C1 segment of cervical spinal cord (tissue), 14 donors: ENCODE measurements at regions not wholly inside any gene's neighbourhood (a gene's known extent, or its start where the extent isn't known, plus 50 kb on each side); places are given as distances from the start of the nearest gene placed in this dataset.
A peak's percentile ranks its signal among the peaks of the same experiment; 100 is the strongest.
"Not testable (repeated sequence)": the region's sequence is repeated elsewhere in the genome, so short reads cannot be mapped to it uniquely, and the experiment has no call there.

Experiments
- DNase-seq, 14 donors: peaks; one replicate each; lab custom pipeline; 2025; lab: John Stamatoyannopoulos, UW

DNA sequence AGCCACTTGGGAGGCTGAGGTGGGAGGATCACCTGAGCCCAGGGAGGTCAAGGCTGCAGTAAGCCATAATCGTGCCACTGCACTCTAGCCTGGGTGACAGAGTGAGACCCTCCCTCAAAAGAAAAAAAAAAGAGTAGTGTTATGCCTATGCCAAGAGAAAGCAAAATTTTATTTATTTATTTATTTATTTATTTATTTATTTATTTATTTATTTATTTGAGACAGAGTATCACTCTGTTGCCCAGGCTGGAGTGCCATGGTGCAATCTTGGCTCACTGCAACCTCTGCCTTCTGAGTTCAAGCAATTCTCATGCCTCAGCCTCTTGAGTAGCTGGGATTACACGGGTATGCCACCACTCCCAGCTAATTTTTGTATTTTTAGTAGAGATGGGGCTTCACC lies 72.6 kb upstream of the RAPGEF2 start:
- DNase-seq = not testable (repeated sequence)

DNA sequence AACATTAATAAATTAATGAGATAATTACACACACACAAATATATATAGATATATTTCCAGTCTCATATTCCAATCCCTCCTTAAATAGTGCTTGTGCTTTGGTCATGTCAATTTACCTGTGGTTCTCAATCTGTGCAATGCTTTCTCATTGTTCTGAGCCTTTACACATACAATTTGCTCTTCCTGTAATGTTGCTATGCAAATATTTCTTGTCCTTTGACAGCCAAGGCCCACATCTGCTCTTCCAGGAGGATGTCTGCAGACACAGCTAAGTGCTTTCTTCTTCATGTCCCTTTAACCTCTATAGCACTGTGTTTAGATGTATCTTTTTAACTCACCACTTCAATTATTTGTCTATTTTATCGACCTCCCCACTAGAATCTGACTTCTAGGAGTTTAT lies 67.3 kb upstream of the RAPGEF2 start:
- DNase-seq = no peak

DNA sequence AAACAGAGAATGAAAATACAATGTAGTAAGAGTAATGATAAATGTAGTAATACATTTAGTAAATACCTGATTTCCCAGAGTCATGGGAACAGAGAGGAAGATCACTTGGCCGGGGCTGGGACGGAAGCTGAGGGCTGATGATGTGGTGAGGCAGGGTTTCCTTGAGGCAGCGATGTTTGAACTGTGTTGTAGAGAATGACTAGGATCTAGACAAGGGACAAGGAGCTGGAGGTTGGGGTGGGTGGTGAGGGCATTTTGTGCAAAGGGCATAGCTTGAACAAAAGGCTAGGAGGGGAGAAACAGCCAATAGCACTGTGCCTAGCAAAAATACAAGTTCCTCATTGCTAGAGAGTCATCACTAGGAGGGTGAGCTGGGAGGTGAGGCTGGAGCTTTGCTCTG lies 64.3 kb upstream of the RAPGEF2 start:
- DNase-seq = no peak

DNA sequence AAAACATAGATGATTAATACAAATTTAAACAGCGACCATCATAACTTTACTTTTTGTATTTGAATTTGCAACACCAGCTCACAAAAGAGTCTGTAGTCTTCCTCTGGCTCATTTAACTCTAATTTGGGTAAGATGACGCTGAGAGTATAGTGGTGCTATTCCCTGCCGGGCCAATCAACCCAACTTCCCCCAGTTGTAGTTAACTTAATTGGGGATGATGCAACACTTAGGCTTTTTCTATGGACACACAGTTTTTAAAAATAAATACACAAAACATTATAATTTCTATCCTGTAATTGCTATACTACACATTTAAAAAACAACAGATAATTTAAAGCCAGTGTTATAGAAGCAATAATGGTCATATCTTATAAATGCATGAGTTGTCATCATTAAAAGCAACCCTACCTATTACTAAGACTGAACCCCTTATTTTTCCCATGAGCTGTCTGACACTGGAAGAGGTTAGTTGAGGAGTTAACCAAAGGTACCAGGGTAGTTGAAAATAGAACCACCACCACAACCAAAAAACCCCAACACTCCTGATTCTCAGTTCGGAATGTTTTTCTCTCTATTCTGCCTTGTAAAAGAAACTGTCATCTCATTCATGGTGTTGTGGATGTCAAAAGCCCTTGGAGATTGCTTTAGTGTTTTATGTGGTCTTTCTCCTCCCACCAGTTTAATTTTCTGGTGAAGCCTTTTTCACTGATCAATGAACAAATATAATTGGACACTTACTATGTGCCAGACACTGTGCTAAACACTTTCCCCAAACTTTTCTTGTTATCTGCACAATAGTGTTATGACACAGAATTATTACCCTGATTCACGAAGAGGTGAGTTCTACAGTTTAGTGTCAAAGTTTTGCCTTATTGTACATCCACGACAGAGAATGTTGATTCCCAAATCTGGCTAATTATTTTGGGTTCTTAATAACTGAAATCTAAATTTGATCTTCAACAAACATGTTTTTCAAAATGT lies 61.5 kb upstream of the RAPGEF2 start:
- no peak for DNase-seq

DNA sequence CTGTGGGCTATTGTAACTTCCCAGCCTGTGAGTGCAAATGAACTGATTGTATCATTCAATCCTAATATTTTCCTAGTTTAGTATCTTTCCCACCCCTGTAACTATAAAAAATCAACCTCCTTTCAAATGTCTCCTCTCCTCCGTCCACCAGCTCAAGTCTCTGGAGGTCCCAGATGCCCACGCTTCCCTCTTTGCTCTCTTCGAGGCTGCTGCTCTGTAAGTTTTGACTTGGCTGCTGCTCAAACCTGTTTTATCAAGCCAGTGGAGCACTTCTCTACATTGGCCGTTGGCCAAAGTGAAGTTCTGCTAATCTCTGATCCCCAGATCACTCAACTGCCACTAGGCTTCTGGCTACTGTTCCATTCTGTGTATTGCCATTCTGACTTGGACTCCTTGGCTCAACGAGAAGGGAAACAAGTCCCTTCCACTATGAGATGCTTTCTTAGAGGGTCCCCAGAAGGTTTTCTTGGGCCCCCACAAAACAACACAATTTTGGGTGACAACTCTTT lies 60.7 kb upstream of the RAPGEF2 start:
- DNase-seq = peak in 1 of 14 donors; percentile 7

- DNase-seq = no peak
These were observed 60.0 kb upstream of the RAPGEF2 start for GRCh38 chr4:159042868-159043267.

GRCh38 chr4:159043861-159044260 lies 59.0 kb upstream of the RAPGEF2 start:
- DNase-seq = no peak

GRCh38 chr4:159045321-159045720 lies 57.6 kb upstream of the RAPGEF2 start:
- no peak for DNase-seq

DNA sequence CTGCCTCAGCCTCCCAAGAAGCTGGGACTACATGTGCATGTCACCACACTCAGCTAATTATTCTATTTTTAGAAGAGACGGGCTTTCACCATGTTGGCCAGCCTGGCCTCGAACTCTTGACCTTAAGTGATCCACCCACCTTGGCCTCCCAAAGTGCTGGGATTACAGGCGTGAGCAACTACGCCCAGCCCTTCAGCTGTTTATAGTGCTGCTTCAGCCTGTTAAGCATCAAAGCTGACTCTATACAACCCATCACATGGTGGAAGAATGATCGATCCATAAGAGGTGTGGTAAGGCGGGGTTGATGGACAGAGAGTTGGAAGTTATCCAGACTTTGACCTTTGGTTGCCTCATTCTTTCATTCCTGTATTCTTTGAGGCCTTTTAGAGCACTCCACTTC lies 56.2 kb upstream of the RAPGEF2 start:
- DNase-seq = no peak

DNA sequence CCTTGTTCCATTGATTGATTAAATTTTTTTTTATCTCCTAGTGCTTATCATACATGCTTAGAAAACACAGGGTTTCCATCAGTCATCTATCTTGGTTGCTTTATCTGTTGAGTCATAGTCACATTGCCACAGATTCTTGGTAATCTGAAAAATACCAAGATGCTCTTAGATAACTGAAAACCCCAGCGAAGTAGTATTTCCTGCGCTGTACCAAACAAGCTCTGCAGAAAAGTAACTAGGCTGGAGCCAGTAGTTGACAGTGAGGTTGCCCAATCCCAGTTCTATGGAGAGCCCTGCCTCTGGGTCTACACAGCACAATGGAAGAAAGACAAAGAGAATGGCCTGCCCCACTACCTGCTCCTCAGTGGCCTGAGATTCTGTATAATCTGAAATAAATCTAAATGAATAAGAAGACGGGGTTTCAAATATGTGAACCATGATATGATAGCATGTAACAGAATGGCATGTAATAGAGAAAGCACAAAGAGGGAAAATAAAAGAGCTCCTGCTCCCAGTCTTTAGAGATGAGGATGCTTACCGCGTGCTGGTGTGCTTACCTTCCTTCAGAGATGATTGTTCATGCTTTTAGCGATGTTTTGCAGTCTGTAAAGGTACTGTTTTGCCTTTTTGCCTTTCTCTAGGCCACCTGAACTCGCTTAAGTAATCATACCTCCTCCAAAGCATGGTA lies 55.3 kb upstream of the RAPGEF2 start:
- no peak for DNase-seq

GRCh38 chr4:159048166-159048886 lies 54.6 kb upstream of the RAPGEF2 start:
- DNase-seq = peak in 2 of 14 donors; percentile 14 to 31

DNA sequence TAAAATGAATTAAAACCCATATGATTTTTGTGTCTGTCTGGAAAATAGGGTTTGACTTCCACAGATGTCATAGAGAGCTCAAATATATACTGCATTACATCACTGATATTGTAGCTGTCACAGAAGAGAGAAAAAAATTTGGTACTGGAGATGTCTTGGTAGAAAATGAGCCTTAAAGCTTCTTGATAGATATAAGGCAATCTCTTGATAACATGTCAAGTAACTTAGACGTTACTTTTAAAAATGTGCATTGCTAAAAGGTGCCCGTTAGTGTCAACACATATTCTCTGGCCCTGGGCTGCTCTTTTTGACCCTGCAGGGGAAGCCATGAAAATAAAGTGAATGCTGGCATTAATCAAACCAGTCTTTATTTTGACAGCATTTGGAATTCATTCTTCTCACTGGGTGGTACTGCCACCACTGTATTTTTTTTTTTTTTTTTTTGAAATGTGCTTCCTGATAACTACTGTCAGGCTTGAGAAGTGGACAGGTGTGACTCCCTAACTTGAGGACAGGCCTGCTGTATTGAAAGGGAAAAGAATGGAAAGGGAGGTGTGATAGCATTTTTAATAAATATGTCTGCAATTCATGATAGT lies 53.0 kb upstream of the RAPGEF2 start:
- no peak for DNase-seq

DNA sequence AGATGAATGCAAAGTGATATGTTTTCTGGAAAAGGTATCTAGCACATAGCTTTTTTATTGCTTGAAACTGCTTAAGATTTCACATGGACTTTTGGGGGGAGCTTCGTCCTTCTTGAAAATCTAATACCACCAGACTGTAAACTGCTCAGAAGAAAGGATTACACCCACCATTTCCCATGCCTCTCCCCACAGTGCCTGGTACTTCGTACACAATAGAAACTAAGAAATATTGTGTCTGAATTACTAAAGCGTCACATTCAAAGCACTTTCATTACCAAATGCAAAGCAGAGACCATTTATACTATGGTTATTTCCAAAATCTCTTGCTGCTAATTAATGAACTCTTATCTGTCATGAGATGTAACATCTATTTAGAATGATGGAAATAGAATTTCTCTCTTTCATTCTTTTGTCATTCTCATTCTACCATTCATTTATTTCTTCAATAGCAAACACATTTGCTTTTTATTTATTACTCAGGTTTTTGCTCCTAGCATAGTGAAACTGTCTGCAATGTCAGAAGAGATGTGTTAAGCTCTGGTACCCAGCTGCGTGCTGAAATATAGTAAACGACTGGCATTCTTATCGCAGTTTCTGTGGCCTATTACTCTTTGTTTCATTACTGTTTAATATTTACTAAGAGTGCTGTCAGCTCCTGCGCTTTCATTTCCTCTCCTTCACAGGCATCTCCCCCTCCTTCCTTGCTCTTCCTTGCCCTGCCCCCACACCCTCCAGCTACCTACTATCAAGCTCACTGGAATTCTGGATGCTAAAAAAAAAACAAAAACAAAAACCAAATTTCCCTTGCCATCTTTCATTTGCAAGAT lies 51.4 kb upstream of the RAPGEF2 start:
- DNase-seq = no peak

GRCh38 chr4:159052315-159052714 lies 50.6 kb upstream of the RAPGEF2 start:
- DNase-seq = no peak
